ENCODE measurements at regions not wholly inside any gene's neighbourhood (a gene's known extent, or its start where the extent isn't known, plus 50 kb on each side); places are given as distances from the start of the nearest gene placed in this dataset.
A peak's percentile ranks its signal among the peaks of the same experiment; 100 is the strongest.

GRCh38 chr5:163670036-163670435, 164.6 kb downstream of the MAT2B start:
- in situ Hi-C loops (cut with MboI; ENCODE audit: low pct_unique_long_range_greater_than_20kb, low sequenced_read_pairs, unreplicated experiment), result no loop called here
- TF ChIP-seq CTCF (IDR thresholded peaks at IDR 0.05; ENCODE audit: extremely low read depth, insufficient read depth, missing control alignments), result no peak
- no peak for DNase-seq (ENCODE audit: low spot score)

- in situ Hi-C loops (cut with MboI; ENCODE audit: low pct_unique_long_range_greater_than_20kb, low sequenced_read_pairs, unreplicated experiment), result loop anchor here (25.0 kb wide), 1 partner anchor 835 kb away; no protein-coding TSS in a partner anchor
- no peak for DNase-seq (ENCODE audit: low spot score)
- no peak for TF ChIP-seq CTCF (IDR thresholded peaks at IDR 0.05; ENCODE audit: extremely low read depth, insufficient read depth, missing control alignments)
These were observed 171.7 kb downstream of the MAT2B start for GRCh38 chr5:163677092-163677491.

GRCh38 chr5:163682234-163682633, 176.8 kb downstream of the MAT2B start:
- no peak for TF ChIP-seq CTCF (IDR thresholded peaks at IDR 0.05; ENCODE audit: extremely low read depth, insufficient read depth, missing control alignments)
- in situ Hi-C loops (cut with MboI; ENCODE audit: low pct_unique_long_range_greater_than_20kb, low sequenced_read_pairs, unreplicated experiment), result loop anchor here (25.0 kb wide), 1 partner anchor 830 kb away; no protein-coding TSS in a partner anchor
- no peak for DNase-seq (ENCODE audit: low spot score)

GRCh38 chr5:163687414-163687813, 182.0 kb downstream of the MAT2B start:
- no peak for DNase-seq (ENCODE audit: low spot score)
- in situ Hi-C loops (cut with MboI; ENCODE audit: low pct_unique_long_range_greater_than_20kb, low sequenced_read_pairs, unreplicated experiment), result loop anchor here (25.0 kb wide), 1 partner anchor 825 kb away; no protein-coding TSS in a partner anchor

GRCh38 chr5:163692091-163692490, 186.7 kb downstream of the MAT2B start:
- in situ Hi-C loops (cut with MboI; ENCODE audit: low pct_unique_long_range_greater_than_20kb, low sequenced_read_pairs, unreplicated experiment), result loop anchor here (25.0 kb wide), 1 partner anchor 820 kb away; no protein-coding TSS in a partner anchor
- TF ChIP-seq CTCF (IDR thresholded peaks at IDR 0.05; ENCODE audit: extremely low read depth, insufficient read depth, missing control alignments), result no peak
- no peak for DNase-seq (ENCODE audit: low spot score)

More at GRCh38 chr5:163687414-163687813, 182.0 kb downstream of the MAT2B start:
- no peak for TF ChIP-seq CTCF (IDR thresholded peaks at IDR 0.05; ENCODE audit: extremely low read depth, insufficient read depth, missing control alignments)

- in situ Hi-C loops (cut with MboI; ENCODE audit: low pct_unique_long_range_greater_than_20kb, low sequenced_read_pairs, unreplicated experiment), result loop anchor here (25.0 kb wide), 1 partner anchor 816 kb away; no protein-coding TSS in a partner anchor
- peak; percentile 57 for TF ChIP-seq CTCF (IDR thresholded peaks at IDR 0.05; ENCODE audit: extremely low read depth, insufficient read depth, missing control alignments)
- DNase-seq (ENCODE audit: low spot score), result peak; percentile 6
These were observed 190.6 kb downstream of the MAT2B start for GRCh38 chr5:163695830-163696578.
